SK-N-SH (cell line): ENCODE measurements at regions not wholly inside any gene's neighbourhood (a gene's known extent, or its start where the extent isn't known, plus 50 kb on each side); places are given as distances from the start of the nearest gene placed in this dataset.

ENCODE experiments used
- EP300 ChIP-seq, 2 experiments: IDR thresholded peaks; 2 replicates each; pipeline versions ENCODE4 v1.4.0 to v1.6.1; 2012; ENCODE audit warnings: borderline replicate concordance in 1 of 2, low read depth in 1 of 2, low read length in 1 of 2
- GABPA ChIP-seq: IDR thresholded peaks from 2 replicates; pipeline ENCODE4 v1.4.0; 2012; ENCODE audit warnings: low read depth, mild to moderate bottlenecking
- MXI1 ChIP-seq: IDR thresholded peaks from 2 replicates; pipeline ENCODE4 v1.6.1; 2012; ENCODE audit warnings: mild to moderate bottlenecking, low read depth, low read length, improper control_type of control experiment
- POLR2AphosphoS5 ChIP-seq: IDR thresholded peaks from 2 replicates; pipeline ENCODE4 v1.6.1; 2012; ENCODE audit warnings: low read depth, low read length
- RAD21 ChIP-seq: IDR thresholded peaks from 2 replicates; pipeline ENCODE4 v1.6.1; 2012; ENCODE audit warnings: mild to moderate bottlenecking, low read length
- RCOR1 ChIP-seq: fragments of 150-350 bp; IDR thresholded peaks from 2 replicates; pipeline ENCODE4 v1.6.1; 2017; ENCODE audit warnings: antibody characterized with exemption, low read length
- RFX5 ChIP-seq: IDR thresholded peaks from 2 replicates; pipeline ENCODE4 v1.6.1; 2012; ENCODE audit warnings: mild to moderate bottlenecking, improper control_type of control experiment, low read length
- SIN3A ChIP-seq: IDR thresholded peaks from 2 replicates; pipeline ENCODE4 v1.6.1; 2012; ENCODE audit warnings: low read depth, mild to moderate bottlenecking, low read length, moderate library complexity, borderline replicate concordance
- SMC3 ChIP-seq: IDR thresholded peaks from 2 replicates; pipeline ENCODE4 v1.6.1; 2012; ENCODE audit warnings: low read depth, low read length, improper control_type of control experiment
- TEAD4 ChIP-seq: IDR thresholded peaks from 2 replicates; pipeline ENCODE4 v1.4.0; 2012; ENCODE audit warnings: mild to moderate bottlenecking, borderline replicate concordance; ENCODE audit not compliant: insufficient read depth
- YY1 ChIP-seq: IDR thresholded peaks from 2 replicates; pipeline ENCODE4 v1.4.0; 2012; ENCODE audit warnings: low read depth, mild to moderate bottlenecking
- TF ChIP-seq, protein P1 (sequence below): IDR thresholded peaks from 2 replicates; pipeline ENCODE4 v1.4.0; 2012; ENCODE audit warnings: low read depth
- TF ChIP-seq, protein P2 (sequence below): fragments of 200-600 bp; sonication (generic); IDR thresholded peaks from 2 replicates; pipeline ENCODE4 v1.6.1; 2017; ENCODE audit warnings: antibody characterized with exemption, mild to moderate bottlenecking, moderate library complexity

DNA sequence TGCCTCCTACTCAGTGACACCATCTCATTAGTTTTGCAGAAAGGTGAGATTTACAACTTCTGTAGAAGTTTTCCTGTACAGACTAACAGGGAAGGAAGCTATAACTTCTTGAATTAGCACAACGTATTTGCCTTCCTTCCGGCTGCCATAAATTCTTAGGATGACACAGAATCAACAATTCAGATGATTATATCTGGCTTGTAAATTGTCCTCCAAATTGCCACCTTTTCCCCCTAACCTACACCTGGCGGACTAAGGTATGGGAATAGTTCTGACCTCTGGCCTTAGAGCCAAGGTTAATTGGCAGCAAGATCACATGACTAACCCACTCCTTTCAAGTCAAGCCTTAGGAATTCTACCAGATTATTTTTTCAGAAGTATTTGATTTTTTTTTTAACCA is 284.3 kb downstream of the LMO4 start:
- TF ChIP-seq SMC3 (no peak), TEAD4 (no peak), SIN3A (no peak), RCOR1 (no peak), RAD21 (no peak), POLR2AphosphoS5 (no peak), YY1 (no peak), EP300 (IDR thresholded peaks at IDR 0.05; ENCODE audit: borderline replicate concordance in 1 of 2, low read depth in 1 of 2, low read length in 1 of 2) (no peak), MXI1 (no peak), RFX5 (no peak), GABPA (no peak)
- TF ChIP-seq, protein P1, sequence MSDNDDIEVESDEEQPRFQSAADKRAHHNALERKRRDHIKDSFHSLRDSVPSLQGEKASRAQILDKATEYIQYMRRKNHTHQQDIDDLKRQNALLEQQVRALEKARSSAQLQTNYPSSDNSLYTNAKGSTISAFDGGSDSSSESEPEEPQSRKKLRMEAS, result no peak
- TF ChIP-seq, protein P2, sequence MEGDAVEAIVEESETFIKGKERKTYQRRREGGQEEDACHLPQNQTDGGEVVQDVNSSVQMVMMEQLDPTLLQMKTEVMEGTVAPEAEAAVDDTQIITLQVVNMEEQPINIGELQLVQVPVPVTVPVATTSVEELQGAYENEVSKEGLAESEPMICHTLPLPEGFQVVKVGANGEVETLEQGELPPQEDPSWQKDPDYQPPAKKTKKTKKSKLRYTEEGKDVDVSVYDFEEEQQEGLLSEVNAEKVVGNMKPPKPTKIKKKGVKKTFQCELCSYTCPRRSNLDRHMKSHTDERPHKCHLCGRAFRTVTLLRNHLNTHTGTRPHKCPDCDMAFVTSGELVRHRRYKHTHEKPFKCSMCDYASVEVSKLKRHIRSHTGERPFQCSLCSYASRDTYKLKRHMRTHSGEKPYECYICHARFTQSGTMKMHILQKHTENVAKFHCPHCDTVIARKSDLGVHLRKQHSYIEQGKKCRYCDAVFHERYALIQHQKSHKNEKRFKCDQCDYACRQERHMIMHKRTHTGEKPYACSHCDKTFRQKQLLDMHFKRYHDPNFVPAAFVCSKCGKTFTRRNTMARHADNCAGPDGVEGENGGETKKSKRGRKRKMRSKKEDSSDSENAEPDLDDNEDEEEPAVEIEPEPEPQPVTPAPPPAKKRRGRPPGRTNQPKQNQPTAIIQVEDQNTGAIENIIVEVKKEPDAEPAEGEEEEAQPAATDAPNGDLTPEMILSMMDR, result no peak
